Activated T-cell treated with anti-CD3 and anti-CD28 coated beads, Interleukin-2, amount 50 U/mL, for 24 hours (primary cell): ENCODE measurements at regions not wholly inside any gene's neighbourhood (a gene's known extent, or its start where the extent isn't known, plus 50 kb on each side); places are given as distances from the start of the nearest gene placed in this dataset.
"Not testable (repeated sequence)": the region's sequence is repeated elsewhere in the genome, so short reads cannot be mapped to it uniquely, and the experiment has no call there.

Source experiments
- DNase-seq: peaks from one replicate; pipeline ENCODE4 v3.0.0-alpha.2; 2020
- H3K27ac Mint-ChIP-seq: 2 replicates; pipeline ENCODE4 v1.8.0; 2020; ENCODE audit warnings: mild to moderate bottlenecking, mixed read lengths
- H3K27me3 Mint-ChIP-seq: 2 replicates; pipeline ENCODE4 v1.8.0; 2020; ENCODE audit warnings: mixed read lengths
- H3K36me3 Mint-ChIP-seq: 2 replicates; pipeline ENCODE4 v1.8.0; 2020; ENCODE audit warnings: low read depth, mixed read lengths
- H3K4me1 Mint-ChIP-seq: 2 replicates; pipeline ENCODE4 v1.8.0; 2020; ENCODE audit warnings: low read depth, mixed read lengths
- H3K4me3 Mint-ChIP-seq: 2 replicates; pipeline ENCODE4 v1.8.0; 2020; ENCODE audit warnings: mild to moderate bottlenecking, moderate library complexity, mixed read lengths
- H3K9me3 Mint-ChIP-seq: 2 replicates; pipeline ENCODE4 v1.8.0; 2020; ENCODE audit warnings: mixed read lengths

DNA sequence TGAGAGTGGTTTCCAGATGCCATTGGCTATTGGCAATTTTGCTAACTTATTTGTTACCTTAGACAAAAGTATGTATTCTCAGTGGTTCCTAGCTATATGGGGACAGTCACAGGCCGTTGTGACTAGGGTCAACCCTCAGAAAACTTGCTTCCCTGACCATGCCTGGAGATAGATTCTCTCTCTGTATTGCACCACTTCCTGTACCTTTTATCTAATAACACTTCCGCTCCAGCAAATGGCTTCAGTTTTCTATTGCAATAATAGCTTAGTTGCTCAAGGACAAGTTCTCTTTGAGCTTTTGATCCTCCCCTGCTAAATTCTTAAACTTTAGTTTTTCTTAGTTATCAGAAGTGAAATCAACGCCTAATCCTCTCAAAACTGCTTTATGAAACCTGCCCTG lies 338.0 kb downstream of the RMST start:
- H3K36me3 Mint-ChIP-seq, result no peaks in the 10 kb centered on the region
- no peak overlapping the region for H3K4me3 Mint-ChIP-seq
- no peak overlapping the region for H3K27ac Mint-ChIP-seq
- no peaks in the 10 kb centered on the region for H3K27me3 Mint-ChIP-seq
- H3K4me1 Mint-ChIP-seq, result no peaks in the 10 kb centered on the region
- DNase-seq, result no peak
- no peaks in the 10 kb centered on the region for H3K9me3 Mint-ChIP-seq

DNA sequence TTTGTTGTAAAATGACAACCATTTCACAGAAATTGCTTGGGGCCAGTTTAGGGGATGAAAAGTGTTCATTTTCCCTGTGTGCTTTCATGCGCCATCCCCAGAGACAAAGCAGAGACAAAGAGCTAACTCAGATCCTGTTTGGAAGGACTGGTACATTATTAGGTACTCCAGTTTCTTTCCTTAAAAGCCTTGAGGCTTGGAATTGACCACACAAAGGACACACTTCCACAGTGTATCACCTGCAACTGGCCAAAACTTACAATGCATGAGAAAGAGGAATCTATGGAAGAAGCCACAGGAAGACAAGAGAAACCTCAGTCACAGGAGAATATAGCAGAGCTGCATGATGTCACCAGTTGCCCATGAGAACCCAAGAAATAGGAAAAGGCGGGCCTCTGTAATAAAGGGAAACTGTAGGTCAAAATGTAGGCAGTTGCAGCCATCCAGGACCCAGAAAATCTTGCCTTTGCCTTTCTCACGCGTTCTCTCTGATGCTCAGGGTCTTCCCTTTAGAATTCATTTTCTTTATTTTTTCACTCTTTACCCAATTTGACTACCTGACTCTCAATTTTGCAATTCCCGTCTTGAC lies 339.0 kb downstream of the RMST start:
- Mint-ChIP-seq H3K27me3 (no peaks in the 10 kb centered on the region), H3K9me3 (no peaks in the 10 kb centered on the region), H3K4me3 (no peak overlapping the region), H3K4me1 (no peaks in the 10 kb centered on the region), H3K27ac (no peak overlapping the region), H3K36me3 (no peaks in the 10 kb centered on the region)
- no peak for DNase-seq

DNA sequence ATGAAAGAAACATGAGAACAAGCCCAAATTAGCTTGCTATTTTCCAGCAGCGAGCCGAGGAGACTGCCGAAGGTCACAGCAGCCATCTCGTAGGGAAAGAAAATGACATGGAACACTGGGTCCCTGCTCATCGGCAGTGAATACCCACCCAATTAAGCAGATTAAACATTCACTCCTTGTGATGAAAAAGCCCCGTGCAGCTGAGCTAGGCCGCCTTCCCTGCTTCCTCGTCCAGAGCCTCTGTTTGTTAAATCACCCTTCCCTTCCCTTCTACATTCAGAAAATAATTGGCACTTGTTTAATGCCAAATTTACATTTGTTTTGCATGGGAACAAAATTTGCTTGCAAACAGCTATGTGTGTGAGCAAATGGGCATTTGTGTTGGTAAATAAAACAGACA lies 342.5 kb downstream of the RMST start:
- no peak overlapping the region for H3K4me3 Mint-ChIP-seq
- no peak for DNase-seq
- H3K4me1 Mint-ChIP-seq, result no peaks in the 10 kb centered on the region
- no peaks in the 10 kb centered on the region for H3K36me3 Mint-ChIP-seq
- H3K9me3 Mint-ChIP-seq, result no peaks in the 10 kb centered on the region
- H3K27me3 Mint-ChIP-seq, result no peaks in the 10 kb centered on the region
- H3K27ac Mint-ChIP-seq, result no peak overlapping the region

DNA sequence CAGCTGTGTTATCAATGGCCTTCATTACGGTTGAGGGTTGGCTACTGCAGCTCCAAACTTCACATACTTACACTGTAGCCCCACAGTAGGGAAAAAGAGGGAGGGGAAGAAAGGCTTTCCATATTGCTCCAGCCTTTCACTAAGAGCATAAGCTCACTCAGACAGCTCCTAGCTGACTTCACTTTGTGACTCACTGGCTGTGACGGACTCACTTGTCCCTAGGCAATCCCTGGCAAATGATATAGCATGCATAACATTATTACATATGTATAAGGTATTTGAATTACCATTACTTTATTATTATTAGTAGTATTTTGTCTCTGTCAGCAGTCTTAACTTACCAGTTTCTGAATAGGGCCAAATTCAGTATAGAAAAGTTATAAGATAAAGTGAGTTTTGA lies 350.7 kb downstream of the RMST start:
- no peaks in the 10 kb centered on the region for H3K9me3 Mint-ChIP-seq
- H3K27me3 Mint-ChIP-seq, result no peaks in the 10 kb centered on the region
- H3K4me1 Mint-ChIP-seq, result no peaks in the 10 kb centered on the region
- no peak overlapping the region for H3K27ac Mint-ChIP-seq
- no peak for DNase-seq
- no peaks in the 10 kb centered on the region for H3K36me3 Mint-ChIP-seq
- H3K4me3 Mint-ChIP-seq, result no peak overlapping the region

DNA sequence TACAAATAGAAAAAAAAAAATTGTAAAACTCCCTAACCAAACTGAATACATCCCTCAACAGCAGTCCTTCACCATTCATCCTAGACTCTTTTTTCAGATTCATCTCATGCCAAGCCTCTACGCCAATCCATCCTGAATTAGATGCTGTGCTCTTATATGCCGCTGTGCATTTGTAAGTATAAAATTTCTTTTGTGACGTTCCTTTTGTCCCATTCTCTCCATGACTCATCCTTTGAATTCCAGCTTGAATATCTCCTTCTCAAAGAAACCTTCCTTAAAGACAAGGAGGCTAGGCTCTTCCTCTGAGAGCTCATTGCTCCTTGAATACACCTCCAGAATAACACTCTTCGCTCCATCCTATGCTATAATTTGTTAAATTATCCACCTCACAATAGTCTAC lies 359.2 kb downstream of the RMST start:
- no peaks in the 10 kb centered on the region for H3K36me3 Mint-ChIP-seq
- H3K27ac Mint-ChIP-seq, result no peak overlapping the region
- no peak for DNase-seq
- H3K4me3 Mint-ChIP-seq, result no peak overlapping the region
- no peaks in the 10 kb centered on the region for H3K9me3 Mint-ChIP-seq
- no peaks in the 10 kb centered on the region for H3K4me1 Mint-ChIP-seq
- H3K27me3 Mint-ChIP-seq, result no peaks in the 10 kb centered on the region

DNA sequence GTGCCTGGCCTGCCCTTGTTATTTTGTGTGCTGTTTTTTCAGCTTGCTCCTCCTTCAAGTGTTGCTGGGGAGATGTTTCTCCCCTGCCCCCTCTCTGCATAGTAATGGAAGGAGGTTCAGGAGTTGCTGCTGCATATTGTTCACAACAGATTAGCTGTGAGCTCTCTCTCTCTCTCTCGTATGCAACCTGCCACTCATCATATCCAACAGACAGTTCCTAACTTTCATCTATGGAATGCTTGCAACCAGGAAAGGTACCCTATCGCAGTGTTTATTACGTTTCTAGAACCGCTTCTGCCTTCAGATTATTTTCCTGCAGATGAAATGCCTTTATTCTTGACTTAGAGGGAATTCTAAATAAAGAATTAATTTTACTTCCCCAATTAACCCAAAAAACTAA lies 372.9 kb downstream of the RMST start:
- Mint-ChIP-seq H3K4me3 (no peak overlapping the region), H3K4me1 (no peaks in the 10 kb centered on the region), H3K36me3 (no peaks in the 10 kb centered on the region), H3K9me3 (peaks cover 2% of the 10 kb centered on the region), H3K27me3 (no peaks in the 10 kb centered on the region), H3K27ac (no peak overlapping the region)
- DNase-seq, result no peak

DNA sequence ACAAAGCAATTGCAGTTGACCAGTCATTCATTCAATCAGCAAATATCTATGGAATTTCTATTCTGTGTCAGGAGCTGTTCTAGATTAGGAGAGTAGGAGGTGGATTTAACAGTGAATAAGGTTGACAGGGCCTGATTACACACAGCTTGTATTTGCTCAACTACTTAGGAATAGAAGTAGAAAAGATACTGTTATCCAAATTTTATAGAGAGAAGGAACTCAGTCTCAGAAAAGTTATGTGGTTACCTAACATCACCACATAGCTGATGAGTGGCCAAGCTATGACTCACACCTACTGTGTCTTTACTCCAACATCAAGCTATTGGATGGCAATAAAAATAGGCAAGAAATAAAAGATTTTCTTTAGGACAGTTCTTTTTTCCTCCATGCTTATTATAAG lies 374.8 kb downstream of the RMST start:
- Mint-ChIP-seq H3K9me3 (no peaks in the 10 kb centered on the region), H3K36me3 (no peaks in the 10 kb centered on the region), H3K27ac (no peak overlapping the region), H3K4me3 (no peak overlapping the region), H3K4me1 (no peaks in the 10 kb centered on the region), H3K27me3 (no peaks in the 10 kb centered on the region)
- no peak for DNase-seq

DNA sequence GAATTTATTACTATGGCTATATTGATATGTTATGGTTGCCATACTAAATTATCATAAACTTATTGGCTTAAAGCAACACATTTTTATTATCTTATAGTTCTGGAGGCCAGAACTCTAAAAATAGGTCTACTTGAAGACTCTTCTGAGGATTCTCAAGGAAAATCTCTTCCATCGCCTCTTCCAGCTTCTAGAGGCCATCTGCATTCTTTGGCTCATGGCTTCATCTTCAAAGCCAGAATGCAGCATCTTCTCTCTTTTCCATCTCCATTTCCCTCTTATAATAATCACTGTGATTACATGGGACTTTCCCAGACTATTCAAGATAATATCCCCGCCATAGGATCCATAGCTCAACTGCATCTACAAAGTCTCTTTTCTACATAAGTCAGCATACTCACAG lies 385.4 kb downstream of the RMST start:
- H3K27me3 Mint-ChIP-seq, result no peaks in the 10 kb centered on the region
- no peak overlapping the region for H3K4me3 Mint-ChIP-seq
- no peak overlapping the region for H3K27ac Mint-ChIP-seq
- no peaks in the 10 kb centered on the region for H3K4me1 Mint-ChIP-seq
- H3K9me3 Mint-ChIP-seq, result no peaks in the 10 kb centered on the region
- no peak for DNase-seq
- no peaks in the 10 kb centered on the region for H3K36me3 Mint-ChIP-seq

DNA sequence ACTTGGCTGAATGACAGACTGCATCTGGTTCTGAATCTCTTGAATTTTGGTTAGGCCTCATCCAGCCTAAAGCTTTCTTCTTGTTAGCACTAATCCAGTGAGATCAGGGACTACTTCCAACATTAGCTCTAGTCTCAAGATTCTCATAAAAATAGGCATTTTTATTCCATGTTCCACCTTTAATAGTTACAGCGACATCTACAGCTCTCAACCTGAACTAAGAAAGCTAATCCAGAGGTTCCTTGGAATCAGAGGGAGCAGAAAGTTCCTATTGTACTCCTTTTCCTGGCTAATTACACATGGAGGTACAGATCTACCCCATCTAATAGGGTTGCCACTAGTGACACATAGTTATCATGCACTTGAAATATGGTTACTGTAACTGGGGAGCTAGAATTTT lies 391.9 kb downstream of the RMST start:
- no peak overlapping the region for H3K27ac Mint-ChIP-seq
- H3K36me3 Mint-ChIP-seq, result no peaks in the 10 kb centered on the region
- no peaks in the 10 kb centered on the region for H3K9me3 Mint-ChIP-seq
- H3K4me3 Mint-ChIP-seq, result no peak overlapping the region
- no peaks in the 10 kb centered on the region for H3K27me3 Mint-ChIP-seq
- DNase-seq, result no peak
- H3K4me1 Mint-ChIP-seq, result no peaks in the 10 kb centered on the region

DNA sequence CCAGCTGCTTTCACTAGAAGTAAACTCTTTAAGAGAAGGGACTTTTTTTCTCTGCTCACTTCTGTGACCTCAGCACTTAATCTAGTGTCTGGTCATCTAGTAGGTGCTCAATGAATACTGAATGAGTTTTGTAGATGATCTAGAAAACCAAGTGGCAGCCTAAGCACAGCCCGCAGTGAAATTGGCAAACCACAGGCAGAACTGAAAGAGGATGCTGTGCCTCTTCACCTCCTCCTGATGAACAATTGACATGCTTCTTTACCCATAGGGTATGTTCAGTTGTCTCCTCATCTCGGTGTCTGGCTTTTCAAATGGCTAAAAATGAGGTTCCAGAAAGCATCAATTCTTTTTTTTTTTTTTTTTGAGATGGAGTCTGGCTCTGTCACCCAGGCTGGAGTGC lies 399.5 kb downstream of the RMST start:
- Mint-ChIP-seq H3K36me3 (no peaks in the 10 kb centered on the region), H3K4me3 (no peak overlapping the region), H3K4me1 (no peaks in the 10 kb centered on the region), H3K27ac (no peak overlapping the region), H3K27me3 (no peaks in the 10 kb centered on the region), H3K9me3 (peaks cover 2% of the 10 kb centered on the region)
- DNase-seq, result no peak

DNA sequence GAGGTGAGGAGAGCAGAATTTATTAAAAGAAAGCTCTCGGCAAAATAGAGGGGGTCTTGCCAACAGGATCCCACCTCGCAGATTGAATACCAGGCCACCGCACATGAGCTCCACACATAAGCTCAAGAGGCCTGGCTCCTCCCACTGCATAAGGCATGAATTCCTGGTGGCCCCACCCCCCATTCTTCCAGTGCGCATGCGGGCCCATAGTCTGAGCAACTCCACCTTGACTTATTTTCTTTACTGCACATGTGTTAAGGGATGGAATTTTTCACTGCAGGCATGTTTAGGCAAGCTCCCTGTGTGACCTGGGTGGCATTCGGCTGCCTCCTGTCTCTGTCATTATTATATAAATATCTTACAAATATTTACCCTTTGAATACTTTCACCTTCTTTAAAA lies 412.5 kb downstream of the RMST start:
- DNase-seq, result no peak
- no peaks in the 10 kb centered on the region for H3K27me3 Mint-ChIP-seq
- H3K9me3 Mint-ChIP-seq, result peaks cover 6% of the 10 kb centered on the region
- H3K27ac Mint-ChIP-seq, result no peak overlapping the region
- no peaks in the 10 kb centered on the region for H3K4me1 Mint-ChIP-seq
- H3K4me3 Mint-ChIP-seq, result no peak overlapping the region
- no peaks in the 10 kb centered on the region for H3K36me3 Mint-ChIP-seq

DNA sequence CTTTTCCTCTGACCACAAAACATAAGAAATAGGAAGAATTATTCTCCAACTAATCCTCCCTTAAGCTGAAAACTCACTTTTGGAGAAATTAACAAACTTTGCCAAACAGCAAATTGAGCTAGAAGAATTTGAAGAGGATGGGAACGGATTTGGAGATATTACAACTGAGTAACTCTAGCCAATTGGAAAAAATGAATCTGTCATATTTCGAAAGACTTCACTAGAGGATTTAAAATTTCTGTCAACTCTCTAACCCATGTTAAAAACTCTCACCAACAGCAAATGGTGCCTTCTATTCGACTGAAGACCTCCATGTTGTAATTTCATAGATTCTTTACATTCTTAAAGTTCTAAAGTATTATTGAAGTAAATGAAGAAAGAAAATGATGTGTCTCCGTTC lies 414.2 kb downstream of the RMST start:
- no peaks in the 10 kb centered on the region for H3K27me3 Mint-ChIP-seq

DNA sequence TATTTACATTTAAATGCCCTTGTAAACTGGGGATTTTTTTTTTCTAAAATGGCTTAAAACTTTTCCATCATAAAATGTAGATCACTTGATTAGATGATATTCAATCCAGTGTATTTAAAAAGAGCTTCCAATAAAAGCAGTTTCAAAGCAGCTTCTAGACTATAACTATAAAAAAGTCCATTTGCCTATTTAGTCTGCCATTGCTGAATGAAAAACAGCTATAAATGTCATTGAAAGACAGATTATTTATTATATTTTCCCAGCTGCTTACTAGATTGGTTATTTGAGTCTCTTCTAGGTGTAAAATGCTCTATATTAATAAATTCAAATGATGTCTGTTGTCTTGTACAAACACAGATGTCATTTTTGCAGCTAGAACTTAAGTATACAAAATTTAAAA lies 414.8 kb downstream of the RMST start:
- no peak overlapping the region for H3K27ac Mint-ChIP-seq
- no peak for DNase-seq
- no peaks in the 10 kb centered on the region for H3K36me3 Mint-ChIP-seq
- no peak overlapping the region for H3K4me3 Mint-ChIP-seq
- no peaks in the 10 kb centered on the region for H3K4me1 Mint-ChIP-seq
- no peaks in the 10 kb centered on the region for H3K27me3 Mint-ChIP-seq
- H3K9me3 Mint-ChIP-seq, result peaks cover 9% of the 10 kb centered on the region

More for the DNA sequence above, 414.2 kb downstream of the RMST start:
- Mint-ChIP-seq H3K27ac (no peak overlapping the region), H3K36me3 (no peaks in the 10 kb centered on the region), H3K9me3 (peaks cover 5% of the 10 kb centered on the region), H3K4me3 (no peak overlapping the region), H3K4me1 (no peaks in the 10 kb centered on the region)
- DNase-seq, result no peak

DNA sequence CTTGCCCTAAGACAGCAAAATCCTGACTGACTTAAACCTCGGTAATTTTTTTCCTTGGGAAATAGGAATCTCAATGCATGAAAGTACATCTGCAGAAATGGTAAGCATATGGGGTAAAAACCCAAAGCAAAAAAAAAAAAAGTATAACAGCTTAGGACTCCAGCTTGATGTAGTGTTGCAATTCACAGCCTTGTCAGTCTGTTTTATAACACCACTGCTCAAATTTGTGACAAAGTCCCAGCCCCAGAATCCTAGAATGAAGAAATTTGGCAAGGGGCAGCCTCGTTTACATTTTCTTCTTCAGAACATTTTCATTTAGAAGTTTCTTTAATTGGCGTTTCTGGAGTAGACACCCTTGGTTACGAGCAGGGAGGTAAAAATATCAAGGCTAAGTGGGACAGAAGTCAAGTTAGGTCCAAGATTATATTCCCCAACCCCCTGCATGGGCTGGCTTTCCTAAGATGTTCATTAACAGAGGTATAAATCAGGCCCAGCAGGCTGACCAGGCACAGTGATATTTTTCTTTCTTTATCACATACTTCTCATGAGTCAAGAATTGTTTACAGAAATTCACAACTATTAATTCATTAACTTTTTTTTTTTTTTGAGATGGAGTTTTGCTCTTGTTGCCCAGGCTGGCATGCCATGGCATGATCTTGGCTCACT lies 424.0 kb downstream of the RMST start:
- no peak for DNase-seq
- Mint-ChIP-seq H3K27ac (no peak overlapping the region), H3K27me3 (no peaks in the 10 kb centered on the region)

DNA sequence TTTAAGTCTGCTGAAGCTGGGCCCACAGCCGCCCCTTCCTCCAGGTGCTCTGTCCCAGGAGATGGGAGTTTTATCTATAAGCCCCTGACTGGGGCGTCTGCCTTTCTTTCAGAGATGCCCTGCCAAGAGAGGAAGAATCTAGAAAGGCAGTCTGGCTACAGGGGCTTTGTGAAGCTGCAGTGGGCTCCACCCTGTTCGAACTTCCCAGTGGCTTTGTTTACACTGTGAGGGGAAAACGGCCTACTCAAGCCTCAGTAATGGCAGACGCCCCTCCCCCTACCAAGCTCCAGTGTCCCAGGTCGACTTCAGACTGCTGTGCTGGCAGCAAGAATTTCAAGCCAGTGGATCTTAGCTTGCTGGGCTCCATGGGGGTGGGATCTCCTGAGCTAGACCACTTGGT lies 435.3 kb downstream of the RMST start:
- not testable (repeated sequence) for H3K4me1 Mint-ChIP-seq, H3K4me3 Mint-ChIP-seq, H3K27ac Mint-ChIP-seq, DNase-seq, H3K9me3 Mint-ChIP-seq, H3K27me3 Mint-ChIP-seq, H3K36me3 Mint-ChIP-seq

More for the DNA sequence above, 424.0 kb downstream of the RMST start:
- H3K4me3 Mint-ChIP-seq, result no peak overlapping the region
- H3K4me1 Mint-ChIP-seq, result no peaks in the 10 kb centered on the region
- no peaks in the 10 kb centered on the region for H3K36me3 Mint-ChIP-seq
- H3K9me3 Mint-ChIP-seq, result peaks cover 15% of the 10 kb centered on the region

DNA sequence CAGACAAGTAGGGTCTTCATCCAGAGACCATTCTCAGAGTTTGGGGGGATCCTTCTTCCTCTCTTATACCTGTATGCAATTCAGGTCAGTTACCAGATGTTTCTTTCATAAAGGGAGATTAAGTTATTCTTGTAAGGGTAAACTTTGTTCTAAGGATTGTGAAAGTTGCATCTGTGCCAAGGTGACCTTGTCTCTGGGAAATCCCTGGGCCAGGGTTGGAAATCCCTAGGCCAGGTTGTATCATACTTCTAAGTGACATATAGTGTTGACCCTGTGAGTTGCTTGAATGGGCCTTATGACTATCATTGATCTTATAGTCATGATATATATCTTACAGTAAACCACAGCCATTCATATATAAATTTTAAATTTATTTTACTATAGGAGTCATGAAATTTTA lies 436.9 kb downstream of the RMST start:
- Mint-ChIP-seq H3K4me1 (no peaks in the 10 kb centered on the region), H3K27ac (no peak overlapping the region), H3K4me3 (no peak overlapping the region), H3K36me3 (no peaks in the 10 kb centered on the region), H3K9me3 (no peaks in the 10 kb centered on the region), H3K27me3 (no peaks in the 10 kb centered on the region)
- DNase-seq, result no peak
